Ovary (tissue), 3 donors: ENCODE measurements at regions not wholly inside any gene's neighbourhood (a gene's known extent, or its start where the extent isn't known, plus 50 kb on each side); places are given as distances from the start of the nearest gene placed in this dataset.

ENCODE experiments used
- EP300 ChIP-seq: sonication (generic); formaldehyde crosslinking; IDR thresholded peaks from one replicate; pipeline ENCODE4 v1.6.1; 2017; ENCODE audit warnings: antibody characterized with exemption
- POLR2A ChIP-seq: fragments of 450-650 bp; IDR thresholded peaks from one replicate; pipeline ENCODE4 v1.6.1; 2017; ENCODE audit warnings: antibody characterized with exemption, mild to moderate bottlenecking, moderate library complexity
- TF ChIP-seq, protein P1 (sequence below), 3 donors: fragments of 450-650 bp in 2 of 3; fragments of 200-600 bp in 1 of 3; IDR thresholded peaks; one replicate each; pipeline versions ENCODE4 v1.5.1 to v1.8.0; 2016 to 2022; ENCODE audit warnings: antibody characterized with exemption in 3 of 3, mild to moderate bottlenecking in 1 of 3
- donor health status: DM: no; HTN: no; CAD: no.

DNA sequence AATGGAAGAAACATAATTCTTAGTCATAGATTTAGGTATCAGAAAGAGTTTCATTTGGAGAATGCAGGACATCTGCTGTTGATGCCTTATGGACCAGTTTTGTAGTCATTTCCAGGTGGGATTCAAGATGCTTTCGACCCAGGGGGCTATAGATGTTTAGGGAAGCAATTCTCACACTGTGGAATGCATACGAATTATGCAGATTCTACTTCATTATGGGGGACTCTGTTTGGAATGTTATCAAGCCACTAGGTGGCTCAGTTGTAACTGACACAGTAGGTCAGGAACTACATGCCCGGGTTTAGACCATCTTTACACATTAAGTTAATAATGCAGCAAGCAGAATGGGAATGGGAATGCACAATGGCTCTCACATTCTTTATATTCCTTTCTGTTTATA lies 1359.8 kb downstream of the ZPLD1 start:
- TF ChIP-seq, protein P1, sequence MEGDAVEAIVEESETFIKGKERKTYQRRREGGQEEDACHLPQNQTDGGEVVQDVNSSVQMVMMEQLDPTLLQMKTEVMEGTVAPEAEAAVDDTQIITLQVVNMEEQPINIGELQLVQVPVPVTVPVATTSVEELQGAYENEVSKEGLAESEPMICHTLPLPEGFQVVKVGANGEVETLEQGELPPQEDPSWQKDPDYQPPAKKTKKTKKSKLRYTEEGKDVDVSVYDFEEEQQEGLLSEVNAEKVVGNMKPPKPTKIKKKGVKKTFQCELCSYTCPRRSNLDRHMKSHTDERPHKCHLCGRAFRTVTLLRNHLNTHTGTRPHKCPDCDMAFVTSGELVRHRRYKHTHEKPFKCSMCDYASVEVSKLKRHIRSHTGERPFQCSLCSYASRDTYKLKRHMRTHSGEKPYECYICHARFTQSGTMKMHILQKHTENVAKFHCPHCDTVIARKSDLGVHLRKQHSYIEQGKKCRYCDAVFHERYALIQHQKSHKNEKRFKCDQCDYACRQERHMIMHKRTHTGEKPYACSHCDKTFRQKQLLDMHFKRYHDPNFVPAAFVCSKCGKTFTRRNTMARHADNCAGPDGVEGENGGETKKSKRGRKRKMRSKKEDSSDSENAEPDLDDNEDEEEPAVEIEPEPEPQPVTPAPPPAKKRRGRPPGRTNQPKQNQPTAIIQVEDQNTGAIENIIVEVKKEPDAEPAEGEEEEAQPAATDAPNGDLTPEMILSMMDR (IDR thresholded peaks at IDR 0.05): no peak
- TF ChIP-seq POLR2A (no peak), EP300 (no peak)
